K562 (cell line): ENCODE measurements at regions not wholly inside any gene's neighbourhood (a gene's known extent, or its start where the extent isn't known, plus 50 kb on each side); places are given as distances from the start of the nearest gene placed in this dataset.

Experiments used
- ATAC-seq: fragments of 200-7000 bp; cut with Tn5 transposase; 3 replicates; pipeline ENCODE4 v1.9.1; 2020; ENCODE audit warnings: moderate library complexity
- BruUV-seq: library from RNA; stranded (reverse); fragments of 400-500 nt; replicated peaks from 2 replicates; lab custom pipeline; 2021; lab: Mats Ljungman, UMichigan
- CTCF ChIA-PET: fragments of 300-600 bp; formaldehyde crosslinking; extraction: SDS; loops from one replicate; lab custom pipeline; 2021; ENCODE audit warnings: low intra/inter-chr PET ratio; lab: Yijun Ruan, JAX
- POLR2A ChIA-PET: fragments of 300-600, 350-650 bp; sonication (Branson Sonifier 250); formaldehyde crosslinking; extraction: SDS; loops from one replicate; lab custom pipeline; 2021; ENCODE audit warnings: antibody characterized with exemption, inconsistent platforms; lab: Yijun Ruan, JAX
- DNase-seq, 4 experiments: peaks; one replicate each; pipeline versions ENCODE4 v3.0.0 to v3.0.0-alpha.2; 2011 to 2018; ENCODE audit warnings: low spot score in 3 of 4, mixed read lengths in 3 of 4; ENCODE audit errors: extremely low read depth in 1 of 4
- FAIRE-seq: peaks from 2 replicates; lab custom pipeline; 2011; peaks lifted over from hg19 to GRCh38; lab: Jason Lieb, UNC
- H2AFZ ChIP-seq: 2 replicates; pipeline ENCODE4 v1.6.0; 2011; ENCODE audit warnings: low read depth, low read length, control low read depth, inconsistent platforms
- H3K27ac ChIP-seq: fragments of 200-600 bp; 3 replicates; pipeline ENCODE4 v1.8.0; 2011; ENCODE audit warnings: low read depth, mild to moderate bottlenecking, control low read depth, inconsistent platforms, low read length, moderate library complexity, mixed read lengths; ENCODE audit errors: extremely low read depth
- H3K27me3 ChIP-seq, 2 experiments: fragments of 300-600 bp in 1 of 2; 2 replicates in 1 of 2; 3 replicates in 1 of 2; pipeline versions ENCODE4 v1.6.0 to v1.8.0; 2011; ENCODE audit warnings: inconsistent platforms in 2 of 2, low read length in 2 of 2, mild to moderate bottlenecking in 1 of 2, mixed read lengths in 1 of 2, moderate library complexity in 1 of 2; ENCODE audit not compliant: control insufficient read depth in 2 of 2, insufficient read depth in 2 of 2
- H3K36me3 ChIP-seq: fragments of 300-600 bp; 3 replicates; pipeline ENCODE4 v1.8.0; 2011; ENCODE audit warnings: mild to moderate bottlenecking, low read length, inconsistent platforms; ENCODE audit not compliant: control insufficient read depth, insufficient read depth
- H3K4me1 ChIP-seq, 2 experiments: fragments of 200-600 bp in 1 of 2; replicated peaks in 1 of 2; 2 replicates in 1 of 2; 3 replicates in 1 of 2; pipeline versions ENCODE4 v1.5.1 to v1.8.0; 2011; ENCODE audit warnings: inconsistent platforms in 2 of 2, low read length in 2 of 2, mild to moderate bottlenecking in 1 of 2, mixed read lengths in 1 of 2, moderate library complexity in 1 of 2; ENCODE audit not compliant: control insufficient read depth in 2 of 2, insufficient read depth in 2 of 2
- H3K4me2 ChIP-seq: 2 replicates; pipeline ENCODE4 v1.6.1; 2011; ENCODE audit warnings: low read length, control low read depth, inconsistent platforms, mixed read lengths; ENCODE audit not compliant: insufficient read depth
- H3K4me3 ChIP-seq: fragments of 200-600 bp; sonication (generic), shearing (Covaris generic); 2 replicates; pipeline ENCODE4 v1.5.1; 2016; ENCODE audit warnings: control low read depth, inconsistent platforms
- H3K79me2 ChIP-seq: fragments of 200-600 bp; 3 replicates; pipeline ENCODE4 v1.8.0; 2011; ENCODE audit warnings: low read length, inconsistent platforms; ENCODE audit not compliant: control insufficient read depth, insufficient read depth
- H3K9ac ChIP-seq, 2 experiments: 2 replicates each; pipeline versions ENCODE4 v1.6.0 to v1.6.1; 2011; ENCODE audit warnings: low read depth in 2 of 2, low read length in 2 of 2, control low read depth in 1 of 2, inconsistent platforms in 1 of 2, mild to moderate bottlenecking in 1 of 2, mixed read lengths in 1 of 2; ENCODE audit not compliant: insufficient read depth in 1 of 2
- H3K9me1 ChIP-seq: one replicate; pipeline ENCODE4 v1.6.0; 2011; ENCODE audit warnings: inconsistent platforms, mild to moderate bottlenecking, low read length, moderate library complexity; ENCODE audit not compliant: control insufficient read depth, insufficient read depth
- H3K9me3 ChIP-seq: replicated peaks from 2 replicates; pipeline ENCODE4 v1.5.1; 2011; ENCODE audit warnings: low read depth, low read length, inconsistent platforms; ENCODE audit not compliant: control insufficient read depth, insufficient read depth
- H4K20me1 ChIP-seq: replicated peaks from 2 replicates; pipeline ENCODE4 v1.6.1; 2011; ENCODE audit warnings: low read length, inconsistent platforms, mixed read lengths; ENCODE audit not compliant: control insufficient read depth, insufficient read depth
- CBX3 ChIP-seq, 2 experiments: IDR thresholded peaks; 1 replicate in 1 of 2; 2 replicates in 1 of 2; pipeline ENCODE4 v1.6.1; 2012; ENCODE audit warnings: inconsistent platforms in 2 of 2, low read length in 2 of 2, borderline replicate concordance in 1 of 2, control low read depth in 1 of 2
- RREB1 ChIP-seq: fragments of 250-450 bp; sonication (Bioruptor Pico); IDR thresholded peaks from 2 replicates; pipeline ENCODE4 v1.4.0; 2020
- SIN3A ChIP-seq, 2 experiments: fragments of 150-350 bp in 1 of 2; IDR thresholded peaks; 2 replicates each; pipeline ENCODE4 v1.6.1; 2011 to 2016; ENCODE audit warnings: borderline replicate concordance in 2 of 2, low read depth in 2 of 2, low read length in 2 of 2, mild to moderate bottlenecking in 2 of 2, moderate library complexity in 2 of 2; ENCODE audit not compliant: control insufficient read depth in 1 of 2
- ZNF174 ChIP-seq: fragments of 250-450 bp; sonication (Bioruptor Pico); IDR thresholded peaks from 2 replicates; pipeline ENCODE4 v1.4.0; 2020; ENCODE audit warnings: mild to moderate bottlenecking
- ZNF184 ChIP-seq: sonication (generic); formaldehyde crosslinking; IDR thresholded peaks from 2 replicates; pipeline ENCODE4 v1.5.0; 2020; ENCODE audit warnings: missing genetic modification reagents
- ZNF445 ChIP-seq: fragments of 250-450 bp; sonication (Bioruptor Pico); IDR thresholded peaks from 2 replicates; pipeline ENCODE4 v1.4.0; 2020; ENCODE audit warnings: low read depth, mild to moderate bottlenecking, moderate library complexity
- ZNF707 ChIP-seq: fragments of 250-450 bp; sonication (Bioruptor Pico); conservative IDR thresholded peaks from 2 replicates; pipeline ENCODE4 v1.8.0; 2022; ENCODE audit warnings: inconsistent platforms, mild to moderate bottlenecking, moderate library complexity
- WGBS: fragments of 100-300 bp; shearing (Covaris generic); methylation state at CpG from one replicate; pipeline ENCODE4 v1.1.6; 2016; ENCODE audit warnings: low coverage, mixed read lengths; ENCODE audit not compliant: insufficient coverage; ENCODE audit errors: missing lambda C conversion rate; 5-methylcytosine and 5-hydroxymethylcytosine counted together
- in situ Hi-C: fragments of 300-500 bp; cut with MboI; formaldehyde crosslinking; loops from 4 replicates; pipeline ENCODE4 v1.15.0; 2018; ENCODE audit warnings: inconsistent platforms, mixed read lengths
- intact Hi-C: fragments of 100-400 bp; cut with micrococcal nuclease; formaldehyde crosslinking; loops from 2 replicates; pipeline ENCODE4 v1.14.2; 2022

DNA sequence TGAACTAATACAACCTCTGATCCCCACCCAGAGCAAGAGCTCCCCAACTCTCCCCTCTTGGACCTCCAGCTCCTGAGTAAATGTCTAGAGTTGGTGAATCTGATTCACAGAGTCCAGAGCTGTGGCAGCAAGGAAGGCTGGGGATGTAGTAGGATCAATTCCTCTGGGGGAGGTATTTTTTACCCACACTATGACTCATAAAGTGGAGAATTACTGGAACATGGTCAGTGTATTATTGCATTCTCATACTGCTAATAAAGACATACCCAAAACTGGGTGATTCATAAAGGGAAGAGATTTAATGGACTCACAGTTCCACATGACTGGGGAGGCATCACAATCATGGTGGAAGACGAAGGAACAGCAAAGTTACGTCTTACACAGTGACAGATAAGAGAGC lies 496.7 kb downstream of the EFNB2 start:
- WGBS: 0% methylated on average over 2 of the region's 2 CpGs
- ATAC-seq (no peak), DNase-seq (no peak), FAIRE-seq (no peak)
- H4K20me1 ChIP-seq: no peaks in the 10 kb centered on the region
- intact Hi-C loops: no loop called here
- POLR2A ChIA-PET: no interaction called here
- no peak overlapping the region for H2AFZ ChIP-seq
- no peaks in the 10 kb centered on the region for H3K9me3 ChIP-seq
- no peak overlapping the region for H3K9ac ChIP-seq
- no peaks in the 10 kb centered on the region for H3K9me1 ChIP-seq
- no peak for TF ChIP-seq CBX3 (IDR thresholded peaks at IDR 0.05; ENCODE audit: borderline replicate concordance in 1 of 2, low read length in 2 of 2)
- TF ChIP-seq ZNF174 (CRISPR knock-in tag): no peak
- no peak for TF ChIP-seq RREB1 (CRISPR knock-in tag)
- TF ChIP-seq ZNF707 (CRISPR knock-in tag): no peak
- TF ChIP-seq ZNF445 (CRISPR knock-in tag): no peak
- no peak for TF ChIP-seq ZNF184 (CRISPR knock-in tag)
- TF ChIP-seq SIN3A (IDR thresholded peaks at IDR 0.05; ENCODE audit: borderline replicate concordance in 2 of 2, control insufficient read depth in 1 of 2, low read depth in 2 of 2, low read length in 2 of 2): no peak
- H3K4me1 ChIP-seq: no peaks in the 10 kb centered on the region
- H3K36me3 ChIP-seq: no peaks in the 10 kb centered on the region
- no peaks in the 10 kb centered on the region for H3K79me2 ChIP-seq
- no peaks in the 10 kb centered on the region for H3K27me3 ChIP-seq
- no TSS peak for BruUV-seq
- no peak overlapping the region for H3K4me3 ChIP-seq
- no peak overlapping the region for H3K27ac ChIP-seq
- CTCF ChIA-PET: no interaction called here
- no peak overlapping the region for H3K4me2 ChIP-seq
- in situ Hi-C loops: no loop called here
